Stimulated activated CD8-positive, alpha-beta memory T cell treated with anti-CD3 and anti-CD28 coated beads, Interleukin-12 subunit alpha, Interleukin-12 subunit beta, amount 100 ng/mL, for 24 hours (primary cell): ENCODE measurements at regions not wholly inside any gene's neighbourhood (a gene's known extent, or its start where the extent isn't known, plus 50 kb on each side); places are given as distances from the start of the nearest gene placed in this dataset.

Source experiments
- DNase-seq: peaks from one replicate; pipeline ENCODE4 v3.0.0-alpha.2; 2020; ENCODE audit errors: extremely low read depth

- no peak for DNase-seq
Observed at GRCh38 chr1:4518621-4519020, 135.8 kb upstream of the AJAP1 start.

GRCh38 chr1:4519954-4520353 is 134.5 kb upstream of the AJAP1 start:
- DNase-seq: no peak

GRCh38 chr1:4523551-4523950 is 130.9 kb upstream of the AJAP1 start:
- DNase-seq: no peak

DNA sequence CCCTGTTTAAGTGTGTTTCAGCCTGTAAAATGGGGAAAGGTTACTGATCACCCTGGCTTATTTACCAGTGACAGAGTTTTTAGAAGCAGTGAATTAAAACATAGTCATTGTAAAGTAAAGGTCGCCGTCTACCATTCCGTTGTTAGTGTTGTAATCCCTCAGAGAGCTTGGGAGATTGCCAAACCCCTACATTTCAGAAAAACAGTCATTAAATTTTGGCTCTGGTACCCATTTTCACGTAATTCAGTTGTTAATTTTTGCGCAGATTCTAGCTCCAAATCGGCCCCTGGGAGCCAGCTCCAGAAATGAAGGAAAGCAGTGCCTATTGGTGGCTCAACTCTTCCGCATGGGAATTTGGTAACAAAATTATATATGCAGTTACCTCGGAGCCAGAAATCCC is 127.7 kb upstream of the AJAP1 start:
- no peak for DNase-seq

DNA sequence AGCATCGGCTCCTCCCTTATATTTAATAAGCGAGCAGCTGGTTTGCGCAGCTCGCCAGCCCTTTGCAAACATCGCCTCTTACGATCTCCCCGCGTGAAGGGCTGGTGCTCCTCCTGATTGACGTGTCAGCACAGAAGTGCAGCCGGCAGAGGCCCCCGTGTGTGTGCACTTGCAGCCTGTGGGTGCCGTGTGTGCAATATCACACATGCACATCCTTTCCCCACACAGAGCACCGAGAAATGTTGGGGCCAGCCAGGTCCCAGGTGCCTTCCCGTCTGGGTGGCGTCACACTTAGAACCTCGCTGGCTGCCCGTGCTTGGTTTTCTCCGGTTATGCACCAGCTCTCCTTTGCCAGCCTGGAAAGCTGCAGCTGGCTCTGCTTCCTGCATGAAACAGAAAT is 126.6 kb upstream of the AJAP1 start:
- DNase-seq: no peak

DNA sequence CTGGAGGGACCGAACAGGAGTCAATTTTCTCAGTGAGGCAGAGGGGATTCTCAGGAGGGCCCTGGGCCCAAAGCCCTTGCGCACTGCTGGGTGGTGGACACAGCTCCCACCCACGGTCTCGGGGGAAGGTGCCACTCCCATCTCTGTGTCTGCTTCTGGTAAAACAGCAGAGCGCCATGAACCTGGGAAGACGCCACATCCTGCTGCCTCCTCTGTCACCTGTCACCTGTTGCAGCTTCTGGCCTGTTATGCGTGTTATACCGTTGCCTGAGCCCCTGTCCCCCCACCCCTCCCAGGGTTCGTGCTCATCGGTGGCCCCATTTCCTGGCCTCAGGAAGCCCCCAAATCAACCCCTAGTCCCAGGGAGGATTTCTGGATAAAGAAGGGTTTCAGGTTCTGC is 125.8 kb upstream of the AJAP1 start:
- DNase-seq: no peak

DNA sequence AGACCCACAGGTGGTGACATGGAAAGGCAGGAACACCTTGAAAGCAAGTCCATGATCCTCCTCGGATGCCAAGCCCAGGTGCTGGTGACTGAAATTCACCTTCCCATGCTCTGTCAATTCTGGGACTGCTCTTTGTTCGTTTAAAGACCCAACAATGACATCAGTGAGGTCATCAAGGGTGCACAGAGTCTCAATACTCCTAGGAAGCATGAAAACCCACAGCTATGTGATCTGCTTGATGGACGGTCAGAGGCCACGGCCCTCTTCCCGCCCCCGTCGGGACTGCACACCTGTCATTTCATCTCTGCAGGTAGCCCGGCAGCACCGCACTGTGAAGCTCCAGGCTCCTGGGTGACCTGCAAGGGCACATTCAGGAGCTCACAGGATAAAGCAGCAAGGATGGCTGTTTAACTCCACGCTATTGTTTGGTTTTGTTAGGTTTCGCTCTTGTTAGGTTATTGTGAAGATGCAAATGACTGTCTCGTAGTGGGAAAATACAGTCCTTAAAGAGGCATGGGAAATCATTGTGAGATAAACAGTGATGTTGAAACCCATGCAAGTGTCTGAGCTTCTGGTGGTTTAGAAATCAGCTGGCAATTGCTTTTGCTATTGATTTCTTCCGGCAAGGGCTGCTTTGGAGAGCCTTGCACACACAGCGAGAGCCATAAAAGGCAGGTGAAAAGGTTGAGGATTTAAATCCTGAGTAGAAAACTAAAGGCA is 124.8 kb upstream of the AJAP1 start:
- no peak for DNase-seq

DNA sequence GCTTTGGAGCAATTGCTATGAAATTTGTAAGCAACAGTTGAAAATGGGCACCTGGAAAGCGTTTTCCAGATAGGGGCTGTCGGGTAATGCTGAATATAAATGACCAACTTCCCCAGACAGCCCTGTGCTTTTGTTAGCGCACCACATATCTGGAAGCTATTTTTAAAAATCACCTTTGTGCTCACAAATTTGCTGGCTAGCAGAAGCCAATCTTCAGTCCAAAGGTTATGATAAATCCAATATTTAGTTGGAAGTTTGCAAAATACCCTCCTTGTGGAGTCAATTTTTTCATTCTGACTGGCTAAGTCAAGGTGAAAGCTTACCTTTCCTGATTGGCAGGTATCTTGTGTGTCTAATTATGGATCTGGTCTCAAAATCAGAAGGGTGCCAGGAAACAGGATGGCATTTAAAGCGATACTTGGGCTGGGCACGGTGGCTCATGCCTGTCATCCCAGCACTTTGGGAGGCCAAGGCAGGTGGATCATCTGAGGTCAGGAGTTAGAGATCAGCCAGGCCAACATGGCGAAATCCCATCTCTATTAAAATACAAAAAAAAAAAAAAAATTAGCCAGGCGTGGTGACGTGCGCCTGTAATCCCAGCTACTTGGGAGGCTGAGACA is 124.1 kb upstream of the AJAP1 start:
- no peak for DNase-seq

- no peak for DNase-seq
Observed at GRCh38 chr1:4531842-4532241, 122.6 kb upstream of the AJAP1 start.

- no peak for DNase-seq
Observed at GRCh38 chr1:4532656-4533055, 121.8 kb upstream of the AJAP1 start.

GRCh38 chr1:4546911-4547310 is 107.5 kb upstream of the AJAP1 start:
- DNase-seq: no peak

GRCh38 chr1:4549930-4550329 is 104.5 kb upstream of the AJAP1 start:
- DNase-seq: no peak

- no peak for DNase-seq
Observed at GRCh38 chr1:4550941-4551340, 103.5 kb upstream of the AJAP1 start.

- no peak for DNase-seq
Observed at GRCh38 chr1:4551706-4552105, 102.7 kb upstream of the AJAP1 start.

DNA sequence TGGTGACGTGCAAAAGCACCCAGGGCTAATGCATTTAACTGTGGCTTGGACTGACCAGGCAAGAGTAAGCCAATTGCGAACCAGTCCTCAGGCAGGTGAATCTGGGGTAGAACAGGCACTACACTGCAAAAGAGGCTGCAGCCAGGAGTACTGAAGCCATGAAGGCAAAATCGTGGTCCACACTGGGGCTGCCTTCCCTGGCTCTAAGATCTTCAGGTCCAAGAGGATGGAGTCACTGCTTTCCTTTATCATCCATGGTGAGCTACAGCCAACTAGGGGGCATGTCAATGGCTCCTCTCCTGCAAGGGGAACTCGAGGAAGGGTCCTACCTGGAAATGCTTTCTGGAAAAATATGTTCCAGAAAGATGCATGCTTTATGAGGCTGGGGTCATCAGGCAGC is 100.6 kb upstream of the AJAP1 start:
- no peak for DNase-seq

- no peak for DNase-seq
Observed at GRCh38 chr1:4554271-4554865, 100.0 kb upstream of the AJAP1 start.

DNA sequence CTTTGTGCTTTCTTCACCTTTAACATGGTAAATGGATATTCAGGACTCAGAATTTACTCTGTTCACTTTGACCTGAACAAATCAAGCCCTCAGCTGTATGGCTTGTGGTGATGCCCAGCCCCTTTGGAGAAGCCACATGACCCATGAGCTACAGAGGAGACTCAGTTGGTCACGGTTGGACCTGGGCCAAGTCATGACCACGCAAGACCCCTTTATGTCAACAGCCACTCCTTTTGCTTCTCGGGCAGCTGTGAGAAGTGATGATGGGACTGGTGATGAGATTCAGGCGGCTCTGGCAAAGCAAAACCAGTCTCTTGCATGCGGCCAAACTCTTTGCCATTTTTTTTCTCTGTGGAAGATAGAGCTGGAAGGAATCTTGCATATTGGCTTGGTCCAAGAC is 96.5 kb upstream of the AJAP1 start:
- DNase-seq: no peak

DNA sequence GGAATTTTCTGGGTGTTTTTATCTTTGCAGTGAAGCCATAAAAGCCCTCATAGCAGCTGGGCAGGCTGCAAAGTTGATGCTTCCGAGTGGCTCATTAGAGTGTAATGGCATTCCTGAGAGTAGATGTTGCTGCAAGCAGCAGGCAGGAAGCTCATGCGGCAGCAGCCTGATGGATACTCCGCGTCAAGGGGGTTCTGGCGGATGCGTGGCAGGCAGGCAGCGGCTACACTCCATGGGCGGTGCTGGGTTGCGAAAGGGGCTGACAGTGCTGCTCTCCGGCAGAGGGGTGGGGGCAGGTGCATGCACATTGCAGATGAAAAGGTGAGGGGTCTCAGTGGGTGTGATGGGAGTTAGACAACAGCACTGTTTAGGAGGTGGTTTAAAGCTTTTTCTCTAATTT is 93.2 kb upstream of the AJAP1 start:
- no peak for DNase-seq

DNA sequence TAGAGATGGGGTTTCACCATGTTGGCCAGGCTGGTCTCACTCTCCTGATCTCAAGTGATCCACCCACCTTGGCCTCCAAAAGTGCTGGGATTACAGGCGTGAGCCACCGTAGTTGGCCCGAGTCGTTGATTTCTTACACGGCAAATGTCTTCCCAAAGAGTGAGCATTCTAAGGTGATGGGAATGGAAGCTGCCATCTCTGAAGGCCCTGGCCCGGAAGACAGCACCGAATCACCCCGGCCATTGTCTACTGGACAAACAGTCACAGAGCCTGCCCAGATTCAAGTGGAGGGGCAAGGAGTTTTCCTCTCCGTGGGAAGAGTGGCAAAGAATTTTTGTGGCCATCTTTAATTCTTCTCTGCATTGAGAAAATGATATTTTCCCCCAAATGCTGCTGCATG is 92.1 kb upstream of the AJAP1 start:
- DNase-seq: no peak

DNA sequence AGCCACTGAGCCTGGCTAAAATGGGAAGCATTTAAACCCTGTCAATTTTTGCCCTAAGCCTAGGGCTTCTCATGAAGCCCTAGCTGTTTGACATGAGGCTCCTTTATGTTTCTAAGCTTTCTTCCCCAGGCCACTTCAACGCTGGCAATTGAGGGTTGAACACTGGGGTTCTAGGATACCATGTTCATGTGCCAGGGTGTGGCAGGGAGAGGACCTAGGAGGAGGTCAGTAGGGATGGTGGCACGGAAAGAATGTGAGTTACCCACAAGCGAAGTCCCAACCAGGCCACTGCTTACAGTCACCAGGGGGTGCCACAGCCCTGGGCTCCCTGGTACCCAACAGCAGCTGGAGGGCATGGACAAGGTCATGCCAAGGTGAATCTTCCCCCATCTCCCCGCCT is 90.8 kb upstream of the AJAP1 start:
- no peak for DNase-seq

DNA sequence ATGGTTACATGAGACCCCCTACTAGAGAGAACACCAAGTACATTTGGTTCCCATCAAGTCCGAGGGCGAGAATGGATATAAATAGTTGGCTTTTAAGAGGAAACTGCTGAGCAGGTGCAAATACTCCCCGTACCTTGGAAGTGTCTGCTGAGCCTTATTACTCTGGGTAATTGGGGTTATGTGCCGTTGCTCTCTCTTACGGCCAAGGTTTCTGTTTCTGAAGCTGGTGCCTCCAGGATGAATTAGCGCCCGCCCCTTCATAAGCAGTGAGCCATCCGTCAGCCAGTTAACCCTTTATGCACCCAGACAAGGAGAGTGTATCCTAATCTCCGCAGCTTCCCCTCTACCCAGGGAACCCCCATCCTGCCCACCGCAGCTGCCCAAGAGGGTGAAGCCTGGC is 90.4 kb upstream of the AJAP1 start:
- no peak for DNase-seq

- DNase-seq: no peak
Observed at GRCh38 chr1:4565166-4565565, 89.2 kb upstream of the AJAP1 start.

- DNase-seq: no peak
Observed at GRCh38 chr1:4565801-4566449, 88.5 kb upstream of the AJAP1 start.
